ENCODE measurements at regions not wholly inside any gene's neighbourhood (a gene's known extent, or its start where the extent isn't known, plus 50 kb on each side); places are given as distances from the start of the nearest gene placed in this dataset.
"Not testable (repeated sequence)": the region's sequence is repeated elsewhere in the genome, so short reads cannot be mapped to it uniquely, and the experiment has no call there.

DNA sequence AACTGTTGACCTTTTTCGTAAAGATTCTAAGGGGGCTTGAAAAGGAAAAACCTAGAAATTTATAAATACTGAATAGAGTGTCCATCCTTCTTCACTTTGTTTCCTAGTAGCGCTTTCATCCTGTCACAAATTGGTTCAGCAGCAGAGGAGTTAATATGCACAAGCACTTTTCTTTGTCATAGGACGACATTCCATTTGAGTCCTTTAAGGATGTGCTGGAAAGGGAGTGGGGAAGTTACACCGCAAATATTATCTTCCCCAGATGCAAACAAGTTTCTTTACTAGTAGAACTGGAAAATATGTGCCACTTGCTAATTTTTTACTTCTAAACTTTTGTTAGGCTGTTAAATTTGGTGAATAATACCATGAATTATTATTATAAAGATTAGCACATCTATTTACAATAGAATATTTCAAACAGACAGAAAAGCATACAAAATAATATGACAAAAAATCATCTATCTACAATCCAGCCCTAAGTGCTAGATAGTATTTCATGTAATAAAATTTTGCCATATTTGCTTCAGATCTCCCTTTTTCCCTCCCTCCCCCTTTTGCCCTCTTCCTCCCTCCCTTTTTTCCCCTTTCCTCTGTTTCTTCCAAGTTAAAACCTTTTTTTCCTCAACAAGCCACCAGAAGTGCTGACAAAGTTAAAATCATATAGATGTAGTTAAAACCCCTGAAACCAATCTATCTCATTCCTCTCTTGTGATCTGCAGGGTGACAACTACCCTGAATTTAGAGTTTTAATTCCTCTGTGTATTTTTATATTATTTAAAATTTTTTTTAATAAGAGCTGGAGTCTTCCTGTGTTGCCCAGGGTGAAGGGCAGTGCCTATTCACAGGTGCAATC, 50.5 kb upstream of the MAP4K3 start:
- DNase-seq: no peak

DNA sequence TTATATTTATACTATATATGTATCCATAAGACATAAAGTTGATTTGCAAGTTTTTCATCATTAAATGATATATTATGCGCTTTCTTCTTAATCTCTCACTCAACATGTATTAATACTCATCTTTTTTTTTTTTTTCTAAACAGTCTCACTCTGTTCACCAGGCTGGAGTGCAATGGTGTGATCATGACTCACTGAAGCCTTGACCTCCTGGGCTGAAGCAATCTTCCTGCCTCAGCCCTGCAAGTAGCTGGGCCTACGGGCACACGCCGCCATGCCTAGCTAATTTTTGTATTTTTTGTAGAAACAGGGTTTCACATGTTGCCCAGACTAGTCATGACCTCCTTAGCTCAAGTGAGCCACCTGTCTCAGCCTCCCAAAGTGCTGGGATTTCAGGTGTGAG, 51.4 kb upstream of the MAP4K3 start:
- no peak for DNase-seq

DNA sequence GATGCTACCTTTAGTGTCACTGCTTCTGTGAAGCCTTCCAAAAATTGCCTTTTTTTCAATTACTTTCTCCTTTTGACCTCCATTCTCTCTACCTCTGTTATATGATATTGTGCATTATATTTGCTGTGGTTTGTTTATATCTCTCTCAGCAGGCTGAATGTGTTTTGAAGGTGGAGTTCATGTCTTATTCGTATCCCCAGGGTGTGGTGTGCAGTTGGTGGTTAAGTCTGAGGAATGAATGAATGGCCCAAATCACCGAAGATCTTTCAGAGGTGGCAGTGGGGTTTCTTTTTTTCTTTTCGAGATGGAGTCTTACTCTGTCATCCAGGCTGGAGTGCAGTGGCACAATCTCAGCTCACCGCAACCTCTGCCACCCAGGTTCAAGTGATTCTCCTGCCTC, 53.5 kb upstream of the MAP4K3 start:
- DNase-seq: no peak

GRCh38 chr2:39491653-39492052, 54.6 kb upstream of the MAP4K3 start:
- no peak for DNase-seq

DNA sequence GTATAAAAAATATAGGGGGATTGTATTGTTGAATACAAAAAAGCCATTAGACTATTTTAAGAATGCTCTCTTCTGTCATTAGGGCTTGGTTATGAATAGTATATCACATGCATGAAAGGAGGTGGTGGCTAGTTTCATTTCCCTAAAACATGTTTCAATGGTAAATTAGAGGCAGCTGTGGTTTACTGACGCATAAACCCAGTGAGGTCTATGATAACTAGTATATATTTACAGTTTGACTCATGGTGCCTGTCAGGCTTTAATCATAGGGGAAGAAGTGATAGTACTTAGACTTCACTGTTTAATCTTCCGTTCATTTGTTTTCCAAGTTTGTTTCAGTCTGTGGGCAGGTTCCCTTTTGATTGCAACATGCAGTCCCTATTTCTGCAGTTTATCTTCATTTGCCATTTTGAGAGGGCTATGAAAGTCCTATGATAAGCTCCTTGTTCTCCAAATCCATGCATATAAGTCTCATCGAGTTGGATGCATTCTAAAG, 55.1 kb upstream of the MAP4K3 start:
- DNase-seq: peak; percentile 91

DNA sequence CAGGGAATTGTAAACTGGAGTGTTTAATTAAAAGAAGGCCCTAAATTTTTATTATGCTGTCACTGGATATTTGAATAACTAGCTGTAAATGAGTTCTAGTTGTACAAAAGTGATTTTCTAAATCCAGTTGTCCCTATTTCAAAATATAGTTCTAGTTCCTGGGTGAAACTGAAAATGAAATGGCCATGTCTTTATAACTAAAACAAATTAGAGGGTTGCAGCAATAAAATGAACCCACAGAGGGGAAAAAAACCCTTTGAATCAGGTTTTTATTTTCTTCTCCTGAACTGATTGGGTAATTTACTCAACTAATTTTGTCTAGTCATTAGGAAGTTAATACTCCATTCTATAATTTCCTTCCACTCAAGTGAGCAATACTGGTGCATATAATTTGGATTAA, 55.6 kb upstream of the MAP4K3 start:
- DNase-seq: no peak

DNA sequence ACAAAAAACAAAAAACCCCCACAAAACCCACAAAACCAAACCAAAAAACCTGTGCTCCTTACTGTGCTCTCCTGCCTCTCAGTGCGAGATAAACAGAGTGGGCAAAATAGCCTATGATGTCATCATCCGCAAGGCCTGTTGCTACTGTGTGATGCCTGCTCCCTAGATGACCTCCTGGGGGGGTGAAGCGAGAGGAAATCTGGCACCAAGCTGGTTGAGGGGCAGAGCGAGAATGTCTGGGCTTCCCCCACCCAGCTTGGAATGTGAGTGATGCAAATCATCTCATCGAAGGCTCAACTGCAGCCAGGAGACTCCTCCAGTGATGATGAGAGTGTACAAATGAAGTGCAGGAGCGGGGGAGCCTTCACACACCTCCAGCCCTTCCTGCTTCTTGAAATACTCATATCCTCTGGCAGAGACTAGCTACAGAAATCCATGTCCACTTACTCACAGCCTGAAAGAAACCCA, 57.7 kb upstream of the MAP4K3 start:
- DNase-seq: peak; percentile 34

DNA sequence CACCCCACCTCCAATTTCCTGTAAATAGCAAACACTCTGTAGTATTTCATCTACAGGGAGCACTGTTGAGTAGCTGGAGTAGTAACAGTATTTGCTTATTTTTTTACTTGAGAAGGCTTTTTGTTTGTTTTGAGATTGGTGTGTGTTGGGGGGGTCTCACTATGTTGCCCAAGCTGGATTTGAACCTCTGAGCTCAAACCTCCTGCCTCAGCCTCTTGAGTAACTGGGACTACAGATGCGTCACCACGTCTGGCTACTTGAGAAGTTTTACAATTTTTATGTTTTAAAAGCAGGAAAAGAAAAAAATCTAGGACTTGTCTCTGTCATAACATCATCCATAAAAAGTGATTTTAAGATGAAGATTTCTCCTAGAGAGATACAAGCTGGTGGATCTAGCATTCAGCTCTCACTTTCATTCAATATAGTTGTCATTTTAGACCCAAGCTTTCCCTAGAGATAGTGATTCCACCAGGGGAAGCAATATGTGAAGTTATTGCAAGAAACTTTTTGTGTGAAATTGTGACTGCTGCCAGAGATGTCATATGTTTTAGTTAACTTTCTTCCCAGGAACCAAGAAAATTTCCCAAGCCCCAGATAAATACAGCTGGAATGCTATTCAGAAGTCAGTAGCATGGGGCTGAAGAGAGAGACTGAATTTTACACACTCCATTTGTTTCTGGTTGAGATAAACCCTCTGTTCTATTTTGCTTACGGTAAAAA, 60.2 kb upstream of the MAP4K3 start:
- no peak for DNase-seq

DNA sequence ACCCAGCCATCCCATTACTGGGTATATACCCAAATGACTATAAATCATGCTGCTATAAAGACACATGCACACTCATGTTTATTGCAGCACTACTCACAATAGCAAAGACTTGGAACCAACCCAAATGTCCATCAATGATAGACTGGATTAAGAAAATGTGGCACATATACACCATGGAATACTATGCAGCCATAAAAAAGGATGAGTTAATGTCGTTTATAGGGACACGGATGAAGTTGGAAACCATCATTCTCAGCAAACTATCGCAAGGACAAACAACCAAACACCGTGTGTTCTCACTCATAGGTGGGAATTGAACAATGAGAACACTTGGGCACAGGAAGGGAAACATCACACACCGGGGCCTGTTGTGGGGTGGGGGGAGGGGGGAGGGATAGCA, 61.1 kb upstream of the MAP4K3 start:
- DNase-seq: not testable (repeated sequence)

DNA sequence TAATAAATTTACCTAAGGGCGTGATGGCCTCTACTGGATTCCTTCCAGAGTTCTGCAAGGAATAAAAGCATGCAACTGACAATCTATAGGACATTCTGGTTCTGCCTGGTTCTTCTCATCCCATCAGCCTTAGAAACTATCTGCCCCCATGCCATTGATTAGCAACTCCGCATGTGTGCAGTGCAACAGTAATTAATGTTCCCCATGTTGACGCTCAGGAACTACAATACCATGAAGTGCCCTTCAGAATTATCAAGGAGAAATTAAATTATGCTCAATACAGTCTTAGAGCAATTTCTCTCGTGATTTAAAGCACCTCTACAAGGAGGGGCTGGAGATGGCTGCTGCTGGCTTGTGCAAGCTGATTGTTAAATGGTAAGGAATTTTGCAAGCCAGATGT, 61.7 kb upstream of the MAP4K3 start:
- no peak for DNase-seq

DNA sequence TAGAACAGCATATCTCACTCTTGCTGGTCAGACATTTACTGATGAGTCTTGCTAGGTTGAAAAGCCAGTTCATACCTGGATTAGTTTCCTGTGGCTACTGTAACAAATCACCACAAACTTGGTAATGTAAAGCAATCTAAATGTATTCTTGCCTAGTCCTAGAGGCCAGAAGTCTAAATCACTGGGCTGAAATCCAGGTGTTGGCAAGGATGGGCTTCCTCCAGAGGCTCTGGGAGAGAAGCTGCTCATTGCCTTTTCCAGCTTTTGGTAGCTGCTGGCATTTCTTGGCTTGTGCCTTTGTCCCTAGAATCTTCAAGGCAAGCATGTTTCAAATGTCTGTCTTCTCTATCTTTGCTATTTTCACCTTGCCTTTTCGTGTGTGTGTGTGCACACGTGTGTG, 62.3 kb upstream of the MAP4K3 start:
- DNase-seq: no peak

GRCh38 chr2:39501412-39501811, 64.3 kb upstream of the MAP4K3 start:
- DNase-seq: no peak

DNA sequence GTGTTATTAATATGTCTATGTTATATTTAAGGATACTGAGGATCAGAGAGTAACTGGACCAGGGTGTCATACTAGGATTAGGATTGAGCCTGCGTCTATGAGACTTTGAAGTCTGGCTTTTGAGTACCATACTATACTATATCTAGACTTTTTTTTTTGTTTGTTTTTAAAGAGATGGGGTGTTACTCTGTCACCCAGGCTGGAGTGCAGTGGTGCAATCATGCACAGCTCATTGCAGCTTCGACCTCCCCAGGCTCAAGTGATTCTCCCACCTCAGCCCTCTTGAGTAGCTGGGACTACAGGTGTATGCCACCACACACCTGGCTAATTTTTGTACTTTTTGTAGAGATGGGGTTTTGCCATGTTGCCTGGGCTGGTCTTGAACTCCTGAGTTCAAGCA, 66.2 kb upstream of the MAP4K3 start:
- no peak for DNase-seq

GRCh38 chr2:39504790-39505335, 67.8 kb upstream of the MAP4K3 start:
- DNase-seq: no peak

DNA sequence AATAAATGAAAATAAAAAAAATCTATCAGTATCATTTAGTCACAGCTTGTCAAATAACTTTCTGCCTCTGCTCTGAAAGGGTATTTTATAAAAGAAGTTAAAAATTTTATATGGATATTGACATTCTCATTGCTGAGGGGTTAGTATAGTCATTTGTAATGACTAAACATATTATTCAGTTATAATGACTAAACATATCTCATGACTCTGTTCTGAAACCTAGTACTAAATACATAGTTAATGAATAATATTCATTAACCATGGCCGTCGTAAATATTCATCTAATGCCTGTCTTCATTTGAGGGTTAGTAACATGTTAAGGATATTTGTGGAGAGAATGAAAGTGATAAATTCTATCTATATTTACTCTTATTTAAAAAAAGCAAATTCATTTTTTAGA, 69.1 kb upstream of the MAP4K3 start:
- no peak for DNase-seq

DNA sequence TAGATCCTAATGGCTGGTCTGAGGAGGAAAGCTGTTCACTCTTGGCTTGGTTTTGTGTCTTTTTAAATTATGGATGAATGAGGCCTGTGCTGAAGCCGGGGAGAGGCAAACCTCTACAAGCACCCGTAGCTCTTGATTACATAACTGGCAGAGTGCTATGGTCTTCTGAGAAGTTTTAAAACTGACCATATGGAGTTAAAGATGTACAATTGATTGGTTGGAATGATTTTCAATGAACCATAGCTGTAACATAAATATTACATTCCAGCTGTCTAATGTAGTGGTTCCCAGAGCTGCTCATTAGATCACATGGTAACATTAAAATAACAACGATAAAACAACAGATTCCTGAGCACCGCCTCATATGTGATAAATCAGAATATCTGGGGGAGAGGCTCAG, 71.1 kb upstream of the MAP4K3 start:
- DNase-seq: no peak

DNA sequence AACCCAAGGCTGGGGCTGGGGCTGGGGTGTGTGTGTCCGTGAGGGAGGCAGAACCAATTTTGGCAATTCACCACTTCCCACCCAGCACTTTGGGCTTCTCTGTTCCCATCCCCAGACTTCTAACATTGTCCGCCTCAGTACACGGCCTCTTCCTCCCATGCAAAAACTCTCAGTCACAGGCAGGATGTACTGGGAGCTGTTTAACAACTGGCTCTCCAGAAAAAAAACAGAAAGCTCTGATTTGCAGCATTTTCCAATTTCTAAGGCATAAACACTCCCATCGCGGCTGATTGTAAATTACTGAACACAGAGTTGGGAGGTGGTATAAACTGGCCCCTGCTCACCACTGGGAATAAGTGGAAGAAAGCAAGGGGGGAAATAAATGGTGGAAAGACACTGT, 73.1 kb upstream of the MAP4K3 start:
- no peak for DNase-seq

- DNase-seq: no peak
These were observed 74.1 kb upstream of the MAP4K3 start for GRCh38 chr2:39511219-39511604.

DNA sequence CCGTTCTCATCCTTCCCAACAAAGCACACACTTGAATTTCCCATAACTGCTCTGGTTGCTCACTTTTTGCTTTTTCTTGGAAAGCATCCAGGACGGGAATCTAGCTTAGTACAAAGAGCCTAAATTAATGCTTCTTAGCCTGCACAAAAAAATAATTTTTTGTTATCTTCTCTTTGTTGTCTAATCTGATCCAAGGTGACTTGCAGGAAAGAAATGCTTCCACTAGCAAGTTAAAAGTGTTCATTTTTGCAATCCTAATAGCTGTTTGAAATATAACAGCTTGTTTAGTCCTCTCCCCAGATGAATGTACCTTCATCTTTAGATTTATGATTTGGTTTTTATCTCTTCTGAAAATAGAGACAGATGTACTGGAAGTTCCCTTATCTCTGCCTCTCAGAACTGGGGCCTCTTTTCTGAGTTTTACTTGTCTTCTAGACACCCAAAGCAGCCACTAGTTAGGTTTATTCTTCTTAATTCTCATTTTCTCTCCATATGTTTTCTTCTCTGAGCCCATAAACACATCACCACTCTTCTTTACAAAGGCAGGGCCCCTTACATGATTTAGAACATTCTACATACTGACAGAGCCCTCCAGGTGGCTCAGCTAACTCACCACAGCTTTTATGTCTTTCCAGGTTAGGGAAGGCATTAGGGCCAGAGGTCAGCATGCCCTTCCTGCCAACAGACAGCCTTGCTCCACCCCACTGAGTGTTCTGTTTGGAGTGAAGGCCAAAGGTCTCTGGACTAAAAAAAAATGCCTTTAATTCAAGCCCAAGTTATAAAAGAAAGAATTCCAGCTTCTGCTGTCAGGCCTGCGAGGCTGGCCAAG, 74.7 kb upstream of the MAP4K3 start:
- DNase-seq: peak; percentile 81

DNA sequence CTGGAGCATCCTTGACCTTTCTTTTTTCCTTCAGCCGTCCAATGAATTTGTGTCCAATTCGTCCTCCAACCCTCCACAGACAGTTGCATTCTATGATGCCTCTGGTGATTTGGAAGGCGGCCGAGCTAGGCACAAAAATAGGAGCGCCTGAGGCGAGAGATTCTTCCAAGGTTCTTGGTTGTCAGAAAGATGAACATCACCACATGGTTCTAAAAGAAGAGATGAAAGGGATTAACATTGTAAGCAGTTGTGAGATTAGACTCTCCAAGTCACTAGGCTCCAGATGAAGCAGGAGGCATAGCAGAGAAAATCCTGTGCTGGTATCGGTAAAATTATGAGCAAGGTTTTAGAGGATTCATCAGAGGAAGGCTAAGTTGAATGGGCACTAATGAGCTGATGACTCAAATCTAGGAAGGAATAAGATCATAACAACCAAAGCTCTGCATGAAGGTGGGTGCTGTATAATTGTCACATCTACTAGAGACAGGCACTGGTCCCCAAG, 75.4 kb upstream of the MAP4K3 start:
- DNase-seq: no peak

- DNase-seq: no peak
These were observed 75.9 kb upstream of the MAP4K3 start for GRCh38 chr2:39512941-39513340.

GRCh38 chr2:39513641-39514094, 76.6 kb upstream of the MAP4K3 start:
- peak; percentile 91 for DNase-seq

DNA sequence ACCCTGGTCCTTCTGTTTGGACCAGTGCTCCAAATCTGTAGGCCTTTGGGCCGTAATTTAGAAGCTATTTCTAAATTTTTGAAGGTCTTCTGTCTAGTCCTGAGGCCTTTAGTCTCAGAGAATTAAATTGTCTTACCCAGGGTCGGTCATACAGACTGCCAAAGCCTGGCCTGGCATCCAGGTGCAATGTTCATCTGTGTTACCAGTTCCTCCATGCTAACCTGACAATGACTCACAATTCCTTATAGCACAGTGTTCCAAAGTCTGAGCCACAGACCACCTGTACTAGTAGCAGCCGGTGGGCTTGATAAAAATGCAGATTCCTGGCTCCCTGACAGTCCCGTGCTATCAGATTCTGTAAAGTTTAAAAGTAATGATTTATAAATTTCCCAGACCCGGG, 77.7 kb upstream of the MAP4K3 start:
- DNase-seq: no peak

Measured in OCI-M1 (cell line).